ENCODE measurements at regions not wholly inside any gene's neighbourhood (a gene's known extent, or its start where the extent isn't known, plus 50 kb on each side); places are given as distances from the start of the nearest gene placed in this dataset.

GRCh38 chrX:113634565-113634964 is 793.9 kb upstream of the AMOT start:
- CTCF ChIA-PET (ENCODE audit: partially characterized antibody), result no interaction called here
- no peak overlapping the region for H2AK5ac ChIP-seq (ENCODE audit: low read depth, low read length)
- H4K20me1 ChIP-seq (replicated peaks in 1 of 2; ENCODE audit: control insufficient read depth in 1 of 2, insufficient read depth in 2 of 2, low read length in 2 of 2), result no peaks in the 10 kb centered on the region
- no peak overlapping the region for H2BK15ac ChIP-seq (ENCODE audit: low read length)
- H2AFZ ChIP-seq (ENCODE audit: low read length), result no peak overlapping the region
- no peak overlapping the region for H3K14ac ChIP-seq (ENCODE audit: insufficient read length)
- no peak overlapping the region for H3K9ac ChIP-seq (replicated peaks in 1 of 4; ENCODE audit: extremely low read depth in 1 of 4, low read depth in 3 of 4, low read length in 3 of 4)
- H3K56ac ChIP-seq (replicated peaks; ENCODE audit: insufficient read length, low read depth, low read length), result no peak overlapping the region
- no peak for FAIRE-seq
- no peak overlapping the region for H3K4me2 ChIP-seq (ENCODE audit: insufficient read depth in 1 of 2, low read depth in 2 of 2, low read length in 2 of 2)
- H3K23me2 ChIP-seq (ENCODE audit: low read depth, low read length), result no peaks in the 10 kb centered on the region
- no peak overlapping the region for H4K91ac ChIP-seq (replicated peaks; ENCODE audit: insufficient read length, low read length)
- no peak overlapping the region for H3K4ac ChIP-seq (replicated peaks; ENCODE audit: insufficient read length, low read depth, low read length)
- no peak for DNase-seq (ENCODE audit: low read depth in 1 of 2, low spot score in 2 of 2)
- H3K36me3 ChIP-seq (ENCODE audit: control insufficient read depth in 2 of 4, insufficient read depth in 4 of 4, low read length in 3 of 4), result no peaks in the 10 kb centered on the region
- no peaks in the 10 kb centered on the region for H3K27me3 ChIP-seq (replicated peaks in 1 of 4; ENCODE audit: control insufficient read depth in 3 of 4, extremely low read depth in 1 of 4, insufficient read depth in 3 of 4, low read length in 3 of 4)
- TF ChIP-seq CEBPB (IDR thresholded peaks at IDR 0.05; ENCODE audit: low read depth, low read length), result no peak
- TF ChIP-seq E2F6 (IDR thresholded peaks at IDR 0.05), result no peak
- TF ChIP-seq POLR2AphosphoS5 (IDR thresholded peaks at IDR 0.05; ENCODE audit: low read depth, low read length), result no peak
- no peak for TF ChIP-seq JUND (IDR thresholded peaks at IDR 0.05; ENCODE audit: low read length)
- no peak for TF ChIP-seq USF2 (IDR thresholded peaks at IDR 0.05; ENCODE audit: low read length)
- no peak for TF ChIP-seq SP2 (IDR thresholded peaks at IDR 0.05; ENCODE audit: low read length)
- TF ChIP-seq TBP (IDR thresholded peaks at IDR 0.05; ENCODE audit: low read depth, low read length), result no peak
- TF ChIP-seq SUZ12 (IDR thresholded peaks at IDR 0.05; ENCODE audit: low read length), result no peak
- no peak for TF ChIP-seq NRF1 (IDR thresholded peaks at IDR 0.05; ENCODE audit: low read depth, low read length)
- TF ChIP-seq KDM1A (IDR thresholded peaks at IDR 0.05; ENCODE audit: borderline replicate concordance, low read length), result no peak
- no peak overlapping the region for H2BK120ac ChIP-seq (replicated peaks; ENCODE audit: low read depth, low read length)
- H4K5ac ChIP-seq (ENCODE audit: insufficient read length, low read depth, low read length), result no peak overlapping the region
- no peak overlapping the region for H3K18ac ChIP-seq (ENCODE audit: extremely low read depth, low read length)
- H2BK5ac ChIP-seq (ENCODE audit: low read depth, low read length), result no peak overlapping the region
- H3K79me1 ChIP-seq (ENCODE audit: low read depth, low read length), result no peaks in the 10 kb centered on the region
- POLR2A ChIA-PET (ENCODE audit: partially characterized antibody), result no interaction called here
- no peak overlapping the region for H2BK20ac ChIP-seq (ENCODE audit: low read length)
- no peak overlapping the region for H2BK12ac ChIP-seq (ENCODE audit: low read depth, low read length)
- no peaks in the 10 kb centered on the region for H3K79me2 ChIP-seq (ENCODE audit: control insufficient read depth in 1 of 2, insufficient read depth in 2 of 2, low read length in 2 of 2)
- H3K27ac ChIP-seq (ENCODE audit: low read depth, low read length), result no peak overlapping the region
- H3K9me3 ChIP-seq (ENCODE audit: insufficient read depth in 2 of 2, low read depth in 1 of 2, low read length in 1 of 2), result no peaks in the 10 kb centered on the region
- H3K23ac ChIP-seq (ENCODE audit: insufficient read length), result no peak overlapping the region
- 92% methylated on average over 2 of the region's 2 CpGs; no CpG with 5 or more reads in 1 of the 2 experiments for WGBS, 2 experiments (ENCODE audit: extremely low coverage in 1 of 2, insufficient coverage in 1 of 2, insufficient read length in 1 of 2, insufficient replicate concordance in 2 of 2, low coverage in 1 of 2, low lambda C conversion rate in 2 of 2, missing lambda C conversion rate in 1 of 2)
- no peak overlapping the region for H3K4me3 ChIP-seq (ENCODE audit: extremely low read depth in 1 of 4, insufficient read depth in 2 of 4, low read depth in 3 of 4, low read length in 4 of 4)
- H4K8ac ChIP-seq (ENCODE audit: extremely low read depth, insufficient read depth, low read length), result no peak overlapping the region
- no peaks in the 10 kb centered on the region for H3K4me1 ChIP-seq (replicated peaks in 1 of 4; ENCODE audit: control insufficient read depth in 3 of 4, insufficient read depth in 4 of 4, low read length in 3 of 4)
